Osteocyte (in vitro differentiated cells): ENCODE measurements at regions not wholly inside any gene's neighbourhood (a gene's known extent, or its start where the extent isn't known, plus 50 kb on each side); places are given as distances from the start of the nearest gene placed in this dataset.
"Not testable (repeated sequence)": the region's sequence is repeated elsewhere in the genome, so short reads cannot be mapped to it uniquely, and the experiment has no call there.

Experiments used
- DNase-seq: peaks from one replicate; pipeline ENCODE4 v3.0.0; 2021; ENCODE audit warnings: mixed read lengths; ENCODE audit not compliant: unreplicated experiment; ENCODE audit errors: extremely low spot score
- H3K27ac Mint-ChIP-seq: one replicate; pipeline ENCODE4 v1.8.0; 2021; ENCODE audit warnings: mild to moderate bottlenecking, mixed read lengths; ENCODE audit not compliant: unreplicated experiment
- H3K27me3 Mint-ChIP-seq: one replicate; pipeline ENCODE4 v1.8.0; 2021; ENCODE audit warnings: mixed read lengths; ENCODE audit not compliant: unreplicated experiment
- H3K36me3 Mint-ChIP-seq: one replicate; pipeline ENCODE4 v1.8.0; 2021; ENCODE audit warnings: mixed read lengths; ENCODE audit not compliant: unreplicated experiment
- H3K4me1 Mint-ChIP-seq: one replicate; pipeline ENCODE4 v1.8.0; 2021; ENCODE audit warnings: mixed read lengths; ENCODE audit not compliant: unreplicated experiment
- H3K4me3 Mint-ChIP-seq: one replicate; pipeline ENCODE4 v1.8.0; 2021; ENCODE audit warnings: mild to moderate bottlenecking, moderate library complexity, mixed read lengths; ENCODE audit not compliant: unreplicated experiment
- H3K9me3 Mint-ChIP-seq: one replicate; pipeline ENCODE4 v1.8.0; 2021; ENCODE audit warnings: mixed read lengths; ENCODE audit not compliant: unreplicated experiment
- CTCF ChIP-seq: fragments of 200-600 bp; sonication (generic); IDR thresholded peaks from 2 replicates; pipeline ENCODE4 v1.5.0; 2021; ENCODE audit warnings: antibody characterized with exemption, mild to moderate bottlenecking, moderate library complexity

- no peak for DNase-seq
- Mint-ChIP-seq H3K9me3 (no peaks in the 10 kb centered on the region), H3K27ac (no peak overlapping the region), H3K36me3 (no peaks in the 10 kb centered on the region), H3K4me1 (peaks cover 3% of the 10 kb centered on the region), H3K27me3 (no peaks in the 10 kb centered on the region), H3K4me3 (no peak overlapping the region)
- no peak for TF ChIP-seq CTCF
Observed at GRCh38 chr1:61028136-61028535, 54.2 kb upstream of the NFIA start.

GRCh38 chr1:61018068-61018467, 64.3 kb upstream of the NFIA start:
- H3K27me3 Mint-ChIP-seq, H3K4me1 Mint-ChIP-seq, H3K9me3 Mint-ChIP-seq, H3K36me3 Mint-ChIP-seq, H3K4me3 Mint-ChIP-seq, H3K27ac Mint-ChIP-seq, DNase-seq: not testable (repeated sequence)

GRCh38 chr1:61017651-61018050, 64.7 kb upstream of the NFIA start:
- Mint-ChIP-seq H3K36me3 (no peaks in the 10 kb centered on the region), H3K27ac (no peak overlapping the region), H3K4me3 (no peak overlapping the region), H3K9me3 (no peaks in the 10 kb centered on the region), H3K27me3 (no peaks in the 10 kb centered on the region), H3K4me1 (no peaks in the 10 kb centered on the region)
- no peak for TF ChIP-seq CTCF
- DNase-seq: no peak

- Mint-ChIP-seq H3K9me3 (no peaks in the 10 kb centered on the region), H3K27me3 (no peaks in the 10 kb centered on the region), H3K27ac (no peak overlapping the region), H3K4me1 (peaks cover 3% of the 10 kb centered on the region), H3K4me3 (no peak overlapping the region), H3K36me3 (no peaks in the 10 kb centered on the region)
- no peak for DNase-seq
- no peak for TF ChIP-seq CTCF
Observed at GRCh38 chr1:61013946-61014667, 68.3 kb upstream of the NFIA start.

- no peaks in the 10 kb centered on the region for H3K9me3 Mint-ChIP-seq
- DNase-seq: no peak
- no peak for TF ChIP-seq CTCF
- no peaks in the 10 kb centered on the region for H3K27me3 Mint-ChIP-seq
- H3K36me3 Mint-ChIP-seq: no peaks in the 10 kb centered on the region
- no peak overlapping the region for H3K27ac Mint-ChIP-seq
- H3K4me1 Mint-ChIP-seq: peaks cover 3% of the 10 kb centered on the region
- H3K4me3 Mint-ChIP-seq: no peak overlapping the region
Observed at GRCh38 chr1:61013189-61013945, 69.0 kb upstream of the NFIA start.
